LNCaP clone FGC (cell line): ENCODE measurements at regions not wholly inside any gene's neighbourhood (a gene's known extent, or its start where the extent isn't known, plus 50 kb on each side); places are given as distances from the start of the nearest gene placed in this dataset.

Source experiments
- DNase-seq: peaks from one replicate; pipeline ENCODE4 v3.0.0-alpha.2; 2011; ENCODE audit warnings: low read depth
- H3K4me3 ChIP-seq: 2 replicates; pipeline ENCODE4 v1.5.1; 2011; ENCODE audit warnings: mild to moderate bottlenecking, low read depth, low read length, control low read depth
- TF ChIP-seq, protein P1 (sequence below): IDR thresholded peaks from 2 replicates; pipeline ENCODE4 v1.5.1; 2012; ENCODE audit warnings: mild to moderate bottlenecking; ENCODE audit not compliant: control insufficient read depth, insufficient read depth; ENCODE audit errors: extremely low read depth

DNA sequence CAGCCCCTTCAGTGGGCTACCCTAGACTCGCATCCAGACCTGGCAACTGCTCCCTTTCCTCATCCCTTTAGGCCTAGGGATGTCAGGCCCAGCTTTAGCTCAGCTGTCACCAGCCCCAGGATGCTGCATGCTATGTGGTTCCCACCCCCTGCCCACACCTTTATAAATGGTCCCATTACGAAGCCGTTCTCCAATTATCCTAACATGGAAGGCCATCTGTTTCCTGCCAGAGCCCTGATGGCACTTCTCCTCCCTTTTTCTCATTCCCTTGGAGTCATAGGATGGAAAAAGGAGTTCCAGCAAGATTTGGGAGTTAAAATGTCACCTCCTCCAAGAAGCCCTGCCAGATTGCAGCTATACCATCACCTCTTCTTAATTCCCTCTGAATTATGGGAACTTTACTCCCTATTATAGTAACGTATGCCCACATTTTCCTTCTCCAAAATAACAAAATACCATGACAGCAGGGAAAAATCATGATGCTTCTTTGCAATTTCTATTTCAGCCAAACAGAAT lies 205.0 kb upstream of the GRIK3 start:
- TF ChIP-seq, protein P1, sequence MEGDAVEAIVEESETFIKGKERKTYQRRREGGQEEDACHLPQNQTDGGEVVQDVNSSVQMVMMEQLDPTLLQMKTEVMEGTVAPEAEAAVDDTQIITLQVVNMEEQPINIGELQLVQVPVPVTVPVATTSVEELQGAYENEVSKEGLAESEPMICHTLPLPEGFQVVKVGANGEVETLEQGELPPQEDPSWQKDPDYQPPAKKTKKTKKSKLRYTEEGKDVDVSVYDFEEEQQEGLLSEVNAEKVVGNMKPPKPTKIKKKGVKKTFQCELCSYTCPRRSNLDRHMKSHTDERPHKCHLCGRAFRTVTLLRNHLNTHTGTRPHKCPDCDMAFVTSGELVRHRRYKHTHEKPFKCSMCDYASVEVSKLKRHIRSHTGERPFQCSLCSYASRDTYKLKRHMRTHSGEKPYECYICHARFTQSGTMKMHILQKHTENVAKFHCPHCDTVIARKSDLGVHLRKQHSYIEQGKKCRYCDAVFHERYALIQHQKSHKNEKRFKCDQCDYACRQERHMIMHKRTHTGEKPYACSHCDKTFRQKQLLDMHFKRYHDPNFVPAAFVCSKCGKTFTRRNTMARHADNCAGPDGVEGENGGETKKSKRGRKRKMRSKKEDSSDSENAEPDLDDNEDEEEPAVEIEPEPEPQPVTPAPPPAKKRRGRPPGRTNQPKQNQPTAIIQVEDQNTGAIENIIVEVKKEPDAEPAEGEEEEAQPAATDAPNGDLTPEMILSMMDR: no peak
- no peak for DNase-seq
- no peak overlapping the region for H3K4me3 ChIP-seq

GRCh38 chr1:37240897-37241296 lies 206.6 kb upstream of the GRIK3 start:
- TF ChIP-seq, protein P1: no peak
- no peak overlapping the region for H3K4me3 ChIP-seq
- no peak for DNase-seq

DNA sequence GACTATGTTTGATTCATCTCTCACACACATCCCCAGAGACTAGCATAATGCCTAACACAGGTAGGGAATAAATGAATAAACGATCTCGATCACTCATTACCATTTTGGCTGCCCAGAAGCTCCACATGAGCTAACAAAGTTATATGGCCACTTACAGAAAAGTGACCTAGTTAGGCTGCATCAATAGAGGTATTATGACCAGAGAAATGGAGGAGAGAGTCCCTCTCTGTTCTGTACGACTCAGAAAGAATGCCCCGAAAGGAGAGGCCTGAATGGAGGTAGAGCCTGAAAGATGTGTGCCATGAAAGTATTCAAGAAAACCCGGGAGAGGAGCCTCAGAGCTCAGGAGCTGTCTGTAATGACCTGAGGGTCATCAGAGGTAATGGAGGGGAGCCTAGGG lies 208.2 kb upstream of the GRIK3 start:
- DNase-seq: no peak
- TF ChIP-seq, protein P1: no peak
- no peak overlapping the region for H3K4me3 ChIP-seq

GRCh38 chr1:37243368-37244082 lies 209.2 kb upstream of the GRIK3 start:
- no peak for DNase-seq
- no peak overlapping the region for H3K4me3 ChIP-seq
- TF ChIP-seq, protein P1: no peak

DNA sequence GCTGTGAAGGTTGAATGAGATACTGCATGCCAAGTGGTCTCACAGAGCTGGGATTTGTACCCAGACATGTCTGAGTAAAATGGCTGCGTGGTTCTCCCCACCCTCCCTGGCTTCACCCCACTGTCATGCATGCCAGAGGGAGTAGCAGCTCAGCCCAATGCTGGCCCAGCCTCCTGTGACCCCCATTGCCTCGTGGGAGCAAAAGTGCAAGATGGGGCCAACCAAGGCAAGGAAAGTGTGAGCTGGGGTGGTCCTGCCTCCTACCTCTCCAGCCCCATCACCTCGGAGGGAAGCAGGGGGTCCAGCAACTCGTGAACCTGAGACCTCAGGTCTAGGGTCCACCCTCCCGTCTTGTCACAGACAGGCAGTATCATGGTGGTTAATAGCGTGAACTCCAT lies 209.8 kb upstream of the GRIK3 start:
- DNase-seq: no peak
- TF ChIP-seq, protein P1: no peak

GRCh38 chr1:37244815-37245214 lies 210.5 kb upstream of the GRIK3 start:
- H3K4me3 ChIP-seq: no peak overlapping the region
- DNase-seq: no peak
- TF ChIP-seq, protein P1: no peak

More for the DNA sequence above, 209.8 kb upstream of the GRIK3 start:
- H3K4me3 ChIP-seq: no peak overlapping the region

DNA sequence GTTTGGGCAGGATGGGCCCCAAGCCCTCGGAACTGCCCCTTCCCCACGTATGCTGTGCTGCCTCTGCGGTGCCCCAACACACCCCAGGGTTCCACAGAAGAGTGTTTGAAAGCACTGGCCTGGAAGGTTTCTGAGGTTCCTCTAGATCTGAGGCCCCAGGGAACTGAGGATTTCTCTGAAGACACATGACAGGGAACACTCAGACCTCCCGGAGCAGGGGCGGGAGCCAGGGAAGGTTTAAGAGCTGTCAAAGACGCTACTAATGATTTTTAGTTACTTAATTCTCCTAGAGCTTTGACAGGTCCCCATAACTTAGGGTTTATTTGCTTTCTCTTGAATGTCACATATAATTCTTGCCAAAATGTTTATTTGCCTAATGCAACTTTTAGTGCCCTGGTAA lies 212.3 kb upstream of the GRIK3 start:
- TF ChIP-seq, protein P1: no peak
- no peak overlapping the region for H3K4me3 ChIP-seq
- DNase-seq: no peak
